Ishikawa (cell line): ENCODE measurements at regions not wholly inside any gene's neighbourhood (a gene's known extent, or its start where the extent isn't known, plus 50 kb on each side); places are given as distances from the start of the nearest gene placed in this dataset.

Source experiments
- CEBPB ChIP-seq: IDR thresholded peaks from 2 replicates; pipeline ENCODE4 v1.6.1; 2012
- CREB1 ChIP-seq: IDR thresholded peaks from 2 replicates; pipeline ENCODE4 v1.6.1; 2012; ENCODE audit warnings: low read depth
- EGR1 ChIP-seq: IDR thresholded peaks from 2 replicates; pipeline ENCODE4 v1.6.1; 2012
- EP300 ChIP-seq: IDR thresholded peaks from 2 replicates; pipeline ENCODE4 v1.6.1; 2012; ENCODE audit warnings: borderline replicate concordance
- FOXM1 ChIP-seq: IDR thresholded peaks from 2 replicates; pipeline ENCODE4 v1.6.1; 2012; ENCODE audit warnings: low read depth, borderline replicate concordance
- NFIC ChIP-seq: IDR thresholded peaks from 2 replicates; pipeline ENCODE4 v1.6.1; 2012
- RAD21 ChIP-seq: IDR thresholded peaks from 2 replicates; pipeline ENCODE4 v1.6.1; 2012; ENCODE audit warnings: low read depth
- TAF1 ChIP-seq: IDR thresholded peaks from 2 replicates; pipeline ENCODE4 v1.6.1; 2012; ENCODE audit warnings: low read depth, mild to moderate bottlenecking
- TCF12 ChIP-seq: IDR thresholded peaks from 2 replicates; pipeline ENCODE4 v1.6.1; 2012; ENCODE audit warnings: low read depth
- TEAD4 ChIP-seq: IDR thresholded peaks from 2 replicates; pipeline ENCODE4 v1.6.1; 2012
- YY1 ChIP-seq: IDR thresholded peaks from 2 replicates; pipeline ENCODE4 v1.6.1; 2012; ENCODE audit warnings: low read depth
- ZBTB7A ChIP-seq: IDR thresholded peaks from 2 replicates; pipeline ENCODE4 v1.6.1; 2012; ENCODE audit warnings: low read depth
- TF ChIP-seq, protein P1 (sequence below): IDR thresholded peaks from 2 replicates; pipeline ENCODE4 v1.6.1; 2012
- TF ChIP-seq, protein P2 (sequence below): IDR thresholded peaks from 2 replicates; pipeline ENCODE4 v1.6.1; 2012
- TF ChIP-seq, protein P3 (sequence below): IDR thresholded peaks from 2 replicates; pipeline ENCODE4 v1.6.1; 2012; ENCODE audit warnings: low read depth, mild to moderate bottlenecking

DNA sequence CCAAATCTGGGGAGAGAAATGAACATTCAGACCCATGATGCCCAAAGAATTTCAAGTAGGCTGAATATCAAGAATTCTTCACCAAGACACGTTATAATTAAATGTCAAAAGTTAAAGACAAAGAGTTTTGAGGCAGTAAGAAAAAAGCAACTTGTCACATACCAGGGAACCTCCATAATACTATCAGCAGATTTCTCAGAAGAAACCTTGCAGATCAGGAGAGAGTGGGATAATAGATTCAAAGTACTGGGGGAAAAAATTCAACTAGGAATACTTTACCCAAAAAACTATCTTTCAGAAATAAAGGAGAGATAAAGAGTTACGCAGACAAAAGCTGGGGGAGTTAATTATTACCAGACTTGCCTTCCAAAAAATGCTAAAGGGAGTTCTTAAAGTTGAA is 516.0 kb downstream of the CETN3 start:
- no peak for TF ChIP-seq CREB1
- no peak for TF ChIP-seq FOXM1
- no peak for TF ChIP-seq EP300
- TF ChIP-seq TCF12: no peak
- TF ChIP-seq TEAD4: no peak
- TF ChIP-seq YY1: no peak
- TF ChIP-seq, protein P1, sequence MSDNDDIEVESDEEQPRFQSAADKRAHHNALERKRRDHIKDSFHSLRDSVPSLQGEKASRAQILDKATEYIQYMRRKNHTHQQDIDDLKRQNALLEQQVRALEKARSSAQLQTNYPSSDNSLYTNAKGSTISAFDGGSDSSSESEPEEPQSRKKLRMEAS: no peak

DNA sequence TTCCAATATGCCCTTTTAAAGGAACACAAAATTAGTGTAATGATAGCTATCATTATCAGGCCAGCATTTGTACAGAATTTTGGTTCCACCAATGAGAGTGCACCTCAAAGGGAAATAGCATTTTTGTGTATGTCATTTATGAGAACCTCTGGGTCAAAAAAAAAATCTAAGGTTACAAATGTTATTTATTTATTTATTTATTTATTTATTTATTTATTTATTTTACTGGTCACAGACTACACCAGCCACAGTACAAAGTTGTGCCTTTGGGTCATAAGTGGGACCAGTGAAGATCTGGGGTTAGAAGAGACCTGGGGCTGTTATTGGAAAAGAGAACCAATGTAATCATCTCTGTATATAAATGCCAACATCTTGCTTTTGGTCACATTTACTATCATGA is 523.9 kb downstream of the CETN3 start:
- no peak for TF ChIP-seq ZBTB7A
- no peak for TF ChIP-seq CREB1
- no peak for TF ChIP-seq TCF12
- no peak for TF ChIP-seq CEBPB
- TF ChIP-seq, protein P2, sequence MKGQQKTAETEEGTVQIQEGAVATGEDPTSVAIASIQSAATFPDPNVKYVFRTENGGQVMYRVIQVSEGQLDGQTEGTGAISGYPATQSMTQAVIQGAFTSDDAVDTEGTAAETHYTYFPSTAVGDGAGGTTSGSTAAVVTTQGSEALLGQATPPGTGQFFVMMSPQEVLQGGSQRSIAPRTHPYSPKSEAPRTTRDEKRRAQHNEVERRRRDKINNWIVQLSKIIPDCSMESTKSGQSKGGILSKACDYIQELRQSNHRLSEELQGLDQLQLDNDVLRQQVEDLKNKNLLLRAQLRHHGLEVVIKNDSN: no peak
- no peak for TF ChIP-seq TEAD4
- no peak for TF ChIP-seq EGR1
- TF ChIP-seq FOXM1: no peak
- no peak for TF ChIP-seq YY1
- TF ChIP-seq, protein P3, sequence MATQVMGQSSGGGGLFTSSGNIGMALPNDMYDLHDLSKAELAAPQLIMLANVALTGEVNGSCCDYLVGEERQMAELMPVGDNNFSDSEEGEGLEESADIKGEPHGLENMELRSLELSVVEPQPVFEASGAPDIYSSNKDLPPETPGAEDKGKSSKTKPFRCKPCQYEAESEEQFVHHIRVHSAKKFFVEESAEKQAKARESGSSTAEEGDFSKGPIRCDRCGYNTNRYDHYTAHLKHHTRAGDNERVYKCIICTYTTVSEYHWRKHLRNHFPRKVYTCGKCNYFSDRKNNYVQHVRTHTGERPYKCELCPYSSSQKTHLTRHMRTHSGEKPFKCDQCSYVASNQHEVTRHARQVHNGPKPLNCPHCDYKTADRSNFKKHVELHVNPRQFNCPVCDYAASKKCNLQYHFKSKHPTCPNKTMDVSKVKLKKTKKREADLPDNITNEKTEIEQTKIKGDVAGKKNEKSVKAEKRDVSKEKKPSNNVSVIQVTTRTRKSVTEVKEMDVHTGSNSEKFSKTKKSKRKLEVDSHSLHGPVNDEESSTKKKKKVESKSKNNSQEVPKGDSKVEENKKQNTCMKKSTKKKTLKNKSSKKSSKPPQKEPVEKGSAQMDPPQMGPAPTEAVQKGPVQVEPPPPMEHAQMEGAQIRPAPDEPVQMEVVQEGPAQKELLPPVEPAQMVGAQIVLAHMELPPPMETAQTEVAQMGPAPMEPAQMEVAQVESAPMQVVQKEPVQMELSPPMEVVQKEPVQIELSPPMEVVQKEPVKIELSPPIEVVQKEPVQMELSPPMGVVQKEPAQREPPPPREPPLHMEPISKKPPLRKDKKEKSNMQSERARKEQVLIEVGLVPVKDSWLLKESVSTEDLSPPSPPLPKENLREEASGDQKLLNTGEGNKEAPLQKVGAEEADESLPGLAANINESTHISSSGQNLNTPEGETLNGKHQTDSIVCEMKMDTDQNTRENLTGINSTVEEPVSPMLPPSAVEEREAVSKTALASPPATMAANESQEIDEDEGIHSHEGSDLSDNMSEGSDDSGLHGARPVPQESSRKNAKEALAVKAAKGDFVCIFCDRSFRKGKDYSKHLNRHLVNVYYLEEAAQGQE: no peak
- no peak for TF ChIP-seq TAF1

DNA sequence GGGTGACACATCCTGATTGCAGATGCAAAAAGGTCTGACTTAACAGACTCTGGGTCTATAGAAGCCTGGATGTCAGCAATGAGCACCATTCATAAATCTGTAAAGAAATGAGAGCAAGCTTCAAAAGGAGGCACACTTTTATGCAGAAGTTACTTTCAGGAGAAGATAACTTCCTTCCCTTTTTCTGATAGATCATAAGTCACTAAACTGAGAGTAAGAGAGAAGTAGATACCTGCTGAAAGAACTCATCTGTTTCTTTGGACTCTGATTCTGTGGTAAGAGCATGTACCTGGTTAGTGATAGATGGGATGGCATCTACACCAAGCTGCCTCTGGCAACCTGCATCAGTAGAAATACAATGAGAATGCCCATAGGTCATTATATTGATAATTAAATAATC is 525.6 kb downstream of the CETN3 start:
- TF ChIP-seq CEBPB (no peak), TCF12 (no peak)
- TF ChIP-seq, protein P3: no peak

DNA sequence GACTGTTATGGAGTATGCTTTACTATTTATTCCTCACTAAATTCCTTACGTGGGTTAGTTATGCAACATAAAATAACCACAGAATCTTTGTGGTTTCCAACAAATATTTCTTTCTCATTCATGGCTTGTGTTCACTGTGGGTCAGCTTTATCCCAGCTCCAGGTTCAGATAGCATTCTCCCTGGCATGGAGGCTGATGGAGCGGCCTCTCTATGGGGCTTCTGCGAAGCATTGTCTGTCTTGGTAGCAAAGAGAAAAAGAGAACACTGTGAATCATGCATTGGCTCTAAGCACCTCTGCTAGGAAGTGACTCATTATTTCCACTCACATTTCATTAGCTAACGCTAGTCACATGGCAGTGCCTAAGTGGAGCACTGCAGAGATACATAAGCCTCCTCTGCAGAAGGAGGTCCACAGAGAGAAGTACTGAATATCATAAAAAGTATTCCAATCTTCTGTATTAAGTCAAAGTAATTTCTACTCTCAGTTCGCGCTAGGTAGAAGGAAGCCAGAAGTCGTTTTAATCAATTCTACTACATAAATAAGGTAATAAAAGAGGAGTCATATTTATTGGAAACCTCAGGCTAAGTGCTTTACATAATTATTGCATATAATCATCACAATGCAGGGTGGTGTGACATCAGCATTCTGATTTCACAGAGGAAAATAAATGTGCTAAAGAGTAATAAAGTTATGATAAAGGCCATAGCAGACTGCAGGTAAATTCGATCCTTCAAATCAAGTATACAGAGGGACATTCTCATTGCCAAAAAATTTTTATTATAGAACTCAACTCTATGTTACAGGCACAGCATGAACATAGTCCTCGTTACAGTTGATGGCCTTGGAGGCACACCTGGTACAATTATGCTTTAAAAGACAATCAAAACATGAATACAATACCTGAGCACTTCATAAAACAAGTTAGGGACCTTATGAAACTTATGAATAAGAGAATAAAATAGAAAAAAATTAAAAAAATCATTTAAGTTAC is 531.1 kb downstream of the CETN3 start:
- no peak for TF ChIP-seq TEAD4
- TF ChIP-seq, protein P2: peak; percentile 77

DNA sequence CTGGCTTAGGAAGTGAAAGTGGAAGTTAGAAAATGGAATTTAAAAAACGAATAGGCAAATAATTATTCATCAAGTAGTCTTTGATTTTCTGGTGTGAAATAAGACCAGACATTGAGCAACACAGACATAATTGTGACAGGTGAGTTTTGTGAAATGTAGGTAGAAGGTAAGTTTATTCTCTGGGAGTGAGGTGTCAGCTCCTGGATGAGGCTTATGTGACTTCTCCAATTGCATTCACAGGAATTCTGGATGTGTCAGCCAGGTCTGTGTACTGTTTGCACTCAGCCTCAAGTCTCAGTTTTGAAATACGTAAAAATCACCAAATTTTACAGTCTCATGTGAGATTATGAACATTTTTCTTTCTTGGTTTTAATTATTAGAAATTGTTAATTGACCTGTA is 537.6 kb downstream of the CETN3 start:
- no peak for TF ChIP-seq NFIC
- TF ChIP-seq EP300: no peak
- no peak for TF ChIP-seq TEAD4
- TF ChIP-seq, protein P1: no peak
- no peak for TF ChIP-seq TCF12
- TF ChIP-seq FOXM1: no peak
- no peak for TF ChIP-seq EGR1
- no peak for TF ChIP-seq TAF1
- TF ChIP-seq, protein P2: no peak

DNA sequence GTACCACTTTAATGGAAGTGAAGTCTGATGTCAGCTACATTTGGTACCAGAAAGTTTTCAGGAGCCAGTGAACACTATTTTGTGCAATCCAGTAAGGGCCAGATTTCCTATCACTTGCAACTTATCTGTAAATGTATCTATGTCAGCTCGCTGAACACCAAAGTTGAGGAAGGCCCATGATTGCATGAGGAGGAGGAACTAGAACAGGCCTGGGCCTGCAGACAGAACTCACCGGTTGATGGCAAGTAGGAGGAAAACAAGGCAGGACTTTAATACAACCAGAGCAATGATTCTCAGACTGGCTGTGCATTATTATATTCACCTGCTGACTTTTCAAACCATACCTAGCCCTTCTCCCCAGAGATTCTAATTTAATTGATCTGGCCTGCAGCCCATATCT is 540.2 kb downstream of the CETN3 start:
- no peak for TF ChIP-seq TEAD4
- no peak for TF ChIP-seq EP300
- TF ChIP-seq YY1: no peak
- no peak for TF ChIP-seq RAD21
- TF ChIP-seq, protein P2: no peak
- TF ChIP-seq, protein P1: no peak
- no peak for TF ChIP-seq TCF12
